ENCODE measurements at regions not wholly inside any gene's neighbourhood (a gene's known extent, or its start where the extent isn't known, plus 50 kb on each side); places are given as distances from the start of the nearest gene placed in this dataset.

GRCh38 chr20:12660918-12661317 lies 347.9 kb upstream of the SPTLC3 start:
- no peak overlapping the region for H3K27ac ChIP-seq
- 8 to 13% methylated on average over 2 of the region's 2 CpGs for WGBS, 2 donors
- H3K4me3 ChIP-seq, result no peak overlapping the region
- TF ChIP-seq CTCF (IDR thresholded peaks at IDR 0.05), result peak in 2 of 9 donors; percentile 26 to 31
- DNase-seq, result no peak
- H3K36me3 ChIP-seq, result no peaks in the 10 kb centered on the region
- peaks cover 0 to 18% (median 0%) of the 10 kb centered on the region in 11 donors for H3K9me3 ChIP-seq
- no peaks in the 10 kb centered on the region for H3K4me1 ChIP-seq
- no peak for ATAC-seq
- intact Hi-C loops (cut with DNase I), result loop anchor here in 1 of 10 donors (5.0 kb wide), 1 partner anchor 156 kb away; no protein-coding TSS in a partner anchor
- H3K27me3 ChIP-seq, result no peaks in the 10 kb centered on the region

- no peaks in the 10 kb centered on the region for H3K4me1 ChIP-seq
- H3K4me3 ChIP-seq, result no peak overlapping the region
- H3K36me3 ChIP-seq, result no peaks in the 10 kb centered on the region
- ATAC-seq (no peak), DNase-seq (no peak)
- H3K27ac ChIP-seq, result no peak overlapping the region
- no peak for TF ChIP-seq CTCF (IDR thresholded peaks at IDR 0.05)
- 61 to 63% methylated on average over 1 of the region's 1 CpG for WGBS, 2 donors
- intact Hi-C loops (cut with DNase I), result no loop called here
- no peaks in the 10 kb centered on the region for H3K9me3 ChIP-seq
- H3K27me3 ChIP-seq, result peaks cover 0 to 4% (median 0%) of the 10 kb centered on the region in 7 donors
Measured at GRCh38 chr20:12670301-12670700, 338.5 kb upstream of the SPTLC3 start.

- H3K9me3 ChIP-seq, result no peaks in the 10 kb centered on the region
- ATAC-seq, result no peak
- H3K27me3 ChIP-seq, result peaks cover 0 to 4% (median 0%) of the 10 kb centered on the region in 7 donors
- TF ChIP-seq CTCF (IDR thresholded peaks at IDR 0.05), result no peak
- intact Hi-C loops (cut with DNase I), result no loop called here
- no peak overlapping the region for H3K4me3 ChIP-seq
- H3K36me3 ChIP-seq, result no peaks in the 10 kb centered on the region
- H3K4me1 ChIP-seq, result no peaks in the 10 kb centered on the region
- no peak overlapping the region for H3K27ac ChIP-seq
- 85 to 86% methylated on average over 5 of the region's 5 CpGs for WGBS, 2 donors
- no peak for DNase-seq
Measured at GRCh38 chr20:12673352-12673751, 335.4 kb upstream of the SPTLC3 start.

DNA sequence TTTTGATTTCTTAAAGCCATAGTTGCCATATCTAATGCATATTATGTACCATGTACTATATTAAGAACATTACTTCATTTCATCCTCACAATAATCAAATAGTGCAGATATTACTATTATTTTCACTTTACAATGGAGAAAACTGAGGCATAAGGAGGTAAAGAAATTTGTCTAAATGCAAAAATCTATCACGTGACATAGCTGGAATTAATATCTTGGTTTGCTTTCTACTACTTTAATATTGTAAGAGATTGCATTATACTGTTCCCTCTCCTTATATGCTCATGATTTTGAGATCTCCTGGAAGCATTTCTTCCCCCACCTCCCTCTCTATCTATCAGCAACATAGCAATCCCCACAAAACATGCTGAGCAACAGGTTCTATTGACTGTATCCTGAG lies 330.8 kb upstream of the SPTLC3 start:
- H3K27ac ChIP-seq, result no peak overlapping the region
- no peak for ATAC-seq
- 62 to 68% methylated on average over 1 of the region's 1 CpG for WGBS, 2 donors
- no peaks in the 10 kb centered on the region for H3K9me3 ChIP-seq
- intact Hi-C loops (cut with DNase I), result no loop called here
- H3K4me3 ChIP-seq, result no peak overlapping the region
- H3K4me1 ChIP-seq, result no peaks in the 10 kb centered on the region
- no peak for DNase-seq
- peaks cover 0 to under 1% (median 0%) of the 10 kb centered on the region in 7 donors for H3K27me3 ChIP-seq
- TF ChIP-seq CTCF (IDR thresholded peaks at IDR 0.05), result no peak
- H3K36me3 ChIP-seq, result no peaks in the 10 kb centered on the region

All from heart right ventricle (tissue), 16 donors.